GM18520 (cell line): ENCODE measurements at regions not wholly inside any gene's neighbourhood (a gene's known extent, or its start where the extent isn't known, plus 50 kb on each side); places are given as distances from the start of the nearest gene placed in this dataset.

Experiments
- ATAC-seq: cut with Tn5 transposase; IDR thresholded peaks from one replicate; pipeline ENCODE4 v1.9.1; 2021; ENCODE audit not compliant: unreplicated experiment

- ATAC-seq, result no peak
Measured at GRCh38 chr10:2870654-2871053, 196.7 kb upstream of the PFKP start.

- no peak for ATAC-seq
Measured at GRCh38 chr10:2867788-2868299, 199.5 kb upstream of the PFKP start.

GRCh38 chr10:2866569-2866968 is 200.8 kb upstream of the PFKP start:
- no peak for ATAC-seq

GRCh38 chr10:2861632-2862210 is 205.6 kb upstream of the PFKP start:
- ATAC-seq, result no peak

GRCh38 chr10:2858452-2858851 is 208.9 kb upstream of the PFKP start:
- ATAC-seq, result no peak

- no peak for ATAC-seq
Measured at GRCh38 chr10:2856598-2856997, 210.8 kb upstream of the PFKP start.

GRCh38 chr10:2852574-2853323 is 214.6 kb upstream of the PFKP start:
- no peak for ATAC-seq

GRCh38 chr10:2851566-2851965 is 215.8 kb upstream of the PFKP start:
- no peak for ATAC-seq

- no peak for ATAC-seq
Measured at GRCh38 chr10:2850202-2850601, 217.1 kb upstream of the PFKP start.

- no peak for ATAC-seq
Measured at GRCh38 chr10:2844925-2845324, 222.4 kb upstream of the PFKP start.

GRCh38 chr10:2839081-2839725 is 228.1 kb upstream of the PFKP start:
- no peak for ATAC-seq

- no peak for ATAC-seq
Measured at GRCh38 chr10:2837674-2838073, 229.7 kb upstream of the PFKP start.

- ATAC-seq, result no peak
Measured at GRCh38 chr10:2836921-2837662, 230.3 kb upstream of the PFKP start.

- ATAC-seq, result no peak
Measured at GRCh38 chr10:2834214-2834613, 233.1 kb upstream of the PFKP start.

GRCh38 chr10:2831509-2831908 is 235.8 kb upstream of the PFKP start:
- no peak for ATAC-seq

GRCh38 chr10:2828741-2829140 is 238.6 kb upstream of the PFKP start:
- ATAC-seq, result no peak

GRCh38 chr10:2826675-2827074 is 240.7 kb upstream of the PFKP start:
- ATAC-seq, result no peak

GRCh38 chr10:2825841-2826240 is 241.5 kb upstream of the PFKP start:
- no peak for ATAC-seq

GRCh38 chr10:2817940-2818636 is 249.3 kb upstream of the PFKP start:
- ATAC-seq, result no peak

- no peak for ATAC-seq
Measured at GRCh38 chr10:2813693-2814092, 253.7 kb upstream of the PFKP start.

GRCh38 chr10:2813286-2813685 is 254.1 kb upstream of the PFKP start:
- ATAC-seq, result no peak
